ENCODE measurements at regions not wholly inside any gene's neighbourhood (a gene's known extent, or its start where the extent isn't known, plus 50 kb on each side); places are given as distances from the start of the nearest gene placed in this dataset.

DNA sequence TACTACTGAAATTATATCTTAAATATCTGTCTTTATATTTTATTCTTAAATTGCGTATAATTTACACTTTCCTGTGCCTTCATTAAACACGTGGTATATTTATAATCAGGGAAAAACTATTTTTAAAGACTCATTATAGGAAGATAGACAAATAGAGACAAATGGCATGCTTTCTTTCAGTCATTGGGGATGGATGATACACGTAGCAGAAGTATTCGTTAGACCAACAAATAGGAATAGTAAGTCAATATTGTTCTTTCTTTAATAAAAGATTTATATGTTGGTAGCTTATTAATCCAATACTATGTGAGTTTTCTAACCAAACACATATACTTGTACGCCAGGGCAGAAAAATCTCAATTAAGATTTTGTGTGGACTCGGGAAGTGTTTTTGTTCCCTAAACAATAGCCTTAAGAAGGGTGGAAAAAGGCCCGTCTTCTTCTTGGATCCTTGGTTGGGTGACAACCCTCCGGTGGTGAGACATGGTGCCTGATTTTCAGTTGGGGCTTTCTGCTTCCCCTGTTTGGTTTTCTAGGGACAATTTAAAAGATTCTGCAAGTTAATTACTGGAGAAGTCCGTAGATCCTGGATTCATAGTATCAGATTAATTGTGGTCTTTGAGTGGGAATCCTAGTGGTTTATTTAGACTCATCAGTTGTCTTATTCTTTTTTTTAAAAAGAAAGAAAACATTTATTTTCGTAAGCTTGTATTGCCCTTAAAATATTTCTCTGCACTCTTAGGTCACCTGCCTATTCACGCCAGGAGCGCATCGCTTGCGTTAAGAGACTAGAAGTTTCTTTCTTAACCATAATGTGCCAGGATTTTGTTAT lies 83.5 kb upstream of the WNT7B start:
- Histone ChIP-seq H4K20me1 (ENCODE audit: control insufficient read depth, insufficient read depth, low read depth, low read length) (no peaks in the 10 kb centered on the region), H3K4me3 (ENCODE audit: low read length) (no peak overlapping the region), H3K79me2 (ENCODE audit: control insufficient read depth, low read length) (peaks cover 18% of the 10 kb centered on the region), H3K36me3 (ENCODE audit: control insufficient read depth, low read length) (0 out of 2 replicates have a peak, but pooled peaks cover 3% of the 10 kb centered on the region), H3K4me1 (ENCODE audit: control insufficient read depth, low read length) (peaks cover 36% of the 10 kb centered on the region), H3K27me3 (ENCODE audit: control insufficient read depth, low read length) (no peaks in the 10 kb centered on the region), H3K4me2 (ENCODE audit: low read length) (no peak overlapping the region), H3K9me2 (replicated peaks; ENCODE audit: control insufficient read depth, low read length) (no peaks in the 10 kb centered on the region), H3K27ac (ENCODE audit: low read depth, low read length) (no peak overlapping the region), H3K9me3 (ENCODE audit: control insufficient read depth, insufficient read depth, low read length) (no peaks in the 10 kb centered on the region), H3F3A (ENCODE audit: control insufficient read depth, insufficient read depth) (peaks cover 16% of the 10 kb centered on the region)
- TF ChIP-seq EZH2phosphoT487 (IDR thresholded peaks at IDR 0.05; ENCODE audit: borderline replicate concordance, low read length) = no peak
- TF ChIP-seq CTCF (IDR thresholded peaks at IDR 0.05; ENCODE audit: low read depth, low read length, poor library complexity, severe bottlenecking) = no peak

DNA sequence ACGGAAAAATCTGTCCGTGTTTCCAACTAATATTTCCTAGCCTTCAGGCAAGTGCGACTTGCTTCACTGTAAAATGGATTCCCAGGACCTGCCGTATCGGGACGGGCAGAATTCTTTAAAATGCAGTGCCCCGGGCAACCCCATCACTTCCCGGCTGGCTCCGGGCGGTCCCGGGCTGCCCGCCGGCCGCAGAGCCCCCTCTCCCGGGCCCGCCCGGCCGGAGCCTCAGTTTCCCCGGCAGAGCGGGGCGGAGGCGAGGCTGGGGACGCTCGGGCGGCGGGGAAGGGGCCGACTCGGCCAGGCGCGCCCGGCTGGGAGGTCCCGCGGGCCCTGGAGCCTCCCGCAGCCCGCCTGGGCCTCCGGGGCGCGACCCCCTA lies 84.2 kb upstream of the WNT7B start:
- Histone ChIP-seq H3K9me3 (ENCODE audit: control insufficient read depth, insufficient read depth, low read length) (no peaks in the 10 kb centered on the region), H3K79me2 (ENCODE audit: control insufficient read depth, low read length) (peaks cover 12% of the 10 kb centered on the region), H3K4me2 (ENCODE audit: low read length) (no peak overlapping the region), H3K36me3 (ENCODE audit: control insufficient read depth, low read length) (0 out of 2 replicates have a peak, but pooled peaks cover 3% of the 10 kb centered on the region), H3K9me2 (replicated peaks; ENCODE audit: control insufficient read depth, low read length) (no peaks in the 10 kb centered on the region), H3K4me3 (ENCODE audit: low read length) (no peak overlapping the region), H3K27me3 (ENCODE audit: control insufficient read depth, low read length) (no peaks in the 10 kb centered on the region), H3K4me1 (ENCODE audit: control insufficient read depth, low read length) (peaks cover 30% of the 10 kb centered on the region), H3K27ac (ENCODE audit: low read depth, low read length) (no peak overlapping the region), H4K20me1 (ENCODE audit: control insufficient read depth, insufficient read depth, low read depth, low read length) (no peaks in the 10 kb centered on the region), H3F3A (ENCODE audit: control insufficient read depth, insufficient read depth) (peaks cover 22% of the 10 kb centered on the region)
- TF ChIP-seq EZH2phosphoT487 (IDR thresholded peaks at IDR 0.05; ENCODE audit: borderline replicate concordance, low read length) (no peak), CTCF (IDR thresholded peaks at IDR 0.05; ENCODE audit: low read depth, low read length, poor library complexity, severe bottlenecking) (no peak)

DNA sequence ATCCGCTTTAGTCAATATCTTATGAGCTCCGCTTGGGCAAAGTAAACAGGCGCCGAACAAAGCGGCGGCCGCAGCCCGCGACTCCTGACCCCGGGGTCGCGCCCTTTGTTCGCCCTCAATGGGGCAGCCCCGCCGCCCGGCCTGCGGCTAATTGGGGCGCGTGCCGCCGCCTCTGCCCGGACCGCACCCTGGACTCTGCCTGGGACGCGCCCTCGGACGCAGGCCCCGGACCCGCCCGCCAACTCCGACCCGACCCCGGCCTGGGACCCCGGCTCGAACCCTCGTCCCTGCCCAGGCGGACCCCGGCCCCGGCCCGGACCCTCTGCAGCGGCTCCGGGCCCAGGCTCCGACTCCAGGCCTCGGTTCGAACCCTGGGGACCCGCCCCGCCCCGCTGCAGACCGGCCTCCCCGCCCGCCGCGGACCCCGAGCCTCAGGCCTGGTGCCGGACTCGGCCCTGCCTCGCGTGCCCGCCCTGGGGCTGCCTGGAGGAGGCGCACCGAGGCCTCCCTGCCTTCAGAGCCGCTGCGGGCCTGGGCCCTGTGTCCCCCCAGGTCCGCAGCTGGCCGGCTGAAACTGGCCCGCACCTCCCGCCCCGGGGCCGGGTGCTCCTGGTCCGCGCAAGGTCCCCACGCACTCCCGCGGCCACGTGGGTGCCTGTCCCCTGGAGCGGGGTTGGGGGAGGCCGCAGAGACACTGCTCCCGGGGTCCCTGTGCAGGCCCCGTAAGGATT lies 84.7 kb upstream of the WNT7B start:
- no peak overlapping the region for H3K4me2 ChIP-seq (ENCODE audit: low read length)
- no peaks in the 10 kb centered on the region for H4K20me1 ChIP-seq (ENCODE audit: control insufficient read depth, insufficient read depth, low read depth, low read length)
- H3F3A ChIP-seq (ENCODE audit: control insufficient read depth, insufficient read depth) = peaks cover 22% of the 10 kb centered on the region
- no peak for TF ChIP-seq EZH2phosphoT487 (IDR thresholded peaks at IDR 0.05; ENCODE audit: borderline replicate concordance, low read length)
- no peak for TF ChIP-seq CTCF (IDR thresholded peaks at IDR 0.05; ENCODE audit: low read depth, low read length, poor library complexity, severe bottlenecking)
- H3K4me3 ChIP-seq (ENCODE audit: low read length) = no peak overlapping the region
- peaks cover 24% of the 10 kb centered on the region for H3K4me1 ChIP-seq (ENCODE audit: control insufficient read depth, low read length)
- H3K27me3 ChIP-seq (ENCODE audit: control insufficient read depth, low read length) = no peaks in the 10 kb centered on the region
- 0 out of 2 replicates have a peak, but pooled peaks cover 3% of the 10 kb centered on the region for H3K36me3 ChIP-seq (ENCODE audit: control insufficient read depth, low read length)
- H3K9me2 ChIP-seq (replicated peaks; ENCODE audit: control insufficient read depth, low read length) = no peaks in the 10 kb centered on the region
- H3K79me2 ChIP-seq (ENCODE audit: control insufficient read depth, low read length) = peaks cover 7% of the 10 kb centered on the region
- no peak overlapping the region for H3K27ac ChIP-seq (ENCODE audit: low read depth, low read length)
- H3K9me3 ChIP-seq (ENCODE audit: control insufficient read depth, insufficient read depth, low read length) = no peaks in the 10 kb centered on the region
